A549 (cell line): ENCODE measurements at regions not wholly inside any gene's neighbourhood (a gene's known extent, or its start where the extent isn't known, plus 50 kb on each side); places are given as distances from the start of the nearest gene placed in this dataset.

Source experiments
- ATAC-seq, 2 experiments: fragments of 200-7000 bp in 1 of 2; fragments of >200 bp in 1 of 2; cut with Nextera tagmentation in 1 of 2; cut with Tn5 transposase in 1 of 2; 3 replicates each; pipeline versions ENCODE4 v1.8.0 to v1.9.1; 2018 to 2020; ENCODE audit warnings: mild to moderate bottlenecking in 1 of 2, moderate library complexity in 1 of 2
- CTCF ChIA-PET: fragments of 300-600 bp; sonication (Branson Sonifier 250); formaldehyde crosslinking; extraction: SDS; loops from one replicate; lab custom pipeline; 2021; ENCODE audit warnings: antibody characterized with exemption, inconsistent platforms; lab: Yijun Ruan, JAX
- POLR2A ChIA-PET: fragments of 350-600 bp; formaldehyde crosslinking; extraction: SDS; loops from one replicate; lab custom pipeline; 2021; ENCODE audit warnings: antibody characterized with exemption, inconsistent platforms; lab: Yijun Ruan, JAX
- DNase-seq, 2 experiments: peaks; one replicate each; pipeline versions ENCODE4 v3.0.0 to v3.0.0-alpha.2; 2011 to 2016; ENCODE audit warnings: low read depth in 1 of 2, low spot score in 1 of 2
- FAIRE-seq: peaks from 2 replicates; lab custom pipeline; 2011; peaks lifted over from hg19 to GRCh38; lab: Jason Lieb, UNC
- H3K27ac ChIP-seq, 2 experiments: fragments of >200 bp; sonication (Bioruptor Twin); formaldehyde crosslinking; 3 replicates each; pipeline ENCODE4 v1.5.1; 2016 to 2017
- H3K4me1 ChIP-seq: fragments of >200 bp; sonication (Bioruptor Twin); formaldehyde crosslinking; 3 replicates; pipeline ENCODE4 v1.6.1; 2016
- H3K4me2 ChIP-seq: fragments of >200 bp; sonication (Bioruptor Twin); formaldehyde crosslinking; 3 replicates; pipeline ENCODE4 v1.6.1; 2016
- H3K4me3 ChIP-seq: fragments of >200 bp; sonication (Bioruptor Twin); formaldehyde crosslinking; 3 replicates; pipeline ENCODE4 v1.5.1; 2016
- H3K9me3 ChIP-seq: fragments of >200 bp; sonication (Bioruptor Twin); formaldehyde crosslinking; 3 replicates; pipeline ENCODE4 v1.6.1; 2016
- ATOH8 ChIP-seq: fragments of 250-450 bp; sonication (Bioruptor Pico); IDR thresholded peaks from 2 replicates; pipeline ENCODE4 v1.5.0; 2020; ENCODE audit warnings: low read depth, mild to moderate bottlenecking, moderate library complexity
- BHLHE40 ChIP-seq: IDR thresholded peaks from 2 replicates; pipeline ENCODE4 v1.6.1; 2012; ENCODE audit warnings: low read depth, low read length, inconsistent platforms
- CEBPB ChIP-seq, 2 experiments: fragments of >200 bp in 1 of 2; sonication (Bioruptor Twin) in 1 of 2; formaldehyde crosslinking in 1 of 2; IDR thresholded peaks; 2 replicates each; pipeline ENCODE4 v1.6.1; 2012 to 2016
- CHD2 ChIP-seq: fragments of 150-350 bp; IDR thresholded peaks from 2 replicates; pipeline ENCODE4 v1.6.1; 2014; ENCODE audit warnings: low read length; ENCODE audit not compliant: partially characterized antibody
- CHD4 ChIP-seq: fragments of 200-600 bp; sonication (generic); IDR thresholded peaks from 2 replicates; pipeline ENCODE4 v1.6.1; 2016; ENCODE audit warnings: antibody characterized with exemption, mild to moderate bottlenecking, borderline replicate concordance
- EHF ChIP-seq: fragments of 250-450 bp; sonication (Bioruptor Pico); IDR thresholded peaks from 2 replicates; pipeline ENCODE4 v1.5.0; 2020; ENCODE audit warnings: mild to moderate bottlenecking
- EHMT2 ChIP-seq: fragments of 200-600 bp; sonication (generic); IDR thresholded peaks from 2 replicates; pipeline ENCODE4 v1.6.1; 2016; ENCODE audit warnings: antibody characterized with exemption, low read depth, mild to moderate bottlenecking, moderate library complexity
- ELK1 ChIP-seq: fragments of 150-350 bp; IDR thresholded peaks from 2 replicates; pipeline ENCODE4 v1.6.1; 2014; ENCODE audit warnings: low read depth, mild to moderate bottlenecking, low read length
- ESRRA ChIP-seq: fragments of 150-350 bp; IDR thresholded peaks from 2 replicates; pipeline ENCODE4 v1.6.1; 2014; ENCODE audit warnings: mild to moderate bottlenecking, low read length, borderline replicate concordance
- HEYL ChIP-seq: fragments of 250-450 bp; sonication (Bioruptor Pico); IDR thresholded peaks from 2 replicates; pipeline ENCODE4 v1.8.0; 2021; ENCODE audit warnings: mild to moderate bottlenecking, moderate library complexity
- HOXA7 ChIP-seq: fragments of 250-450 bp; sonication (Bioruptor Pico); IDR thresholded peaks from 2 replicates; pipeline ENCODE4 v1.5.0; 2020; ENCODE audit warnings: mild to moderate bottlenecking, moderate library complexity
- JUNB ChIP-seq: fragments of >200 bp; sonication (Bioruptor Twin); formaldehyde crosslinking; IDR thresholded peaks from 2 replicates; pipeline ENCODE4 v1.6.1; 2016
- KDM1A ChIP-seq: fragments of 200-600 bp; sonication (generic); IDR thresholded peaks from 2 replicates; pipeline ENCODE4 v1.6.1; 2016; ENCODE audit warnings: low read depth, mild to moderate bottlenecking
- MAZ ChIP-seq: fragments of 150-350 bp; IDR thresholded peaks from 2 replicates; pipeline ENCODE4 v1.6.1; 2014; ENCODE audit warnings: antibody characterized with exemption, low read depth, low read length, borderline replicate concordance
- NFE2L2 ChIP-seq: fragments of 150-350 bp; conservative IDR thresholded peaks from 2 replicates; pipeline ENCODE4 v1.6.1; 2014; ENCODE audit warnings: low read length
- PBX3 ChIP-seq: IDR thresholded peaks from 2 replicates; pipeline ENCODE4 v1.6.1; 2012
- PHF8 ChIP-seq: fragments of 200-600 bp; sonication (generic); IDR thresholded peaks from 2 replicates; pipeline ENCODE4 v1.6.1; 2016; ENCODE audit warnings: low read depth, mild to moderate bottlenecking, antibody characterized with exemption, moderate library complexity, borderline replicate concordance
- POLR2A ChIP-seq: IDR thresholded peaks from 2 replicates; pipeline ENCODE4 v1.6.1; 2012; ENCODE audit warnings: mild to moderate bottlenecking, low read length
- POLR2AphosphoS2 ChIP-seq: conservative IDR thresholded peaks from 2 replicates; pipeline ENCODE4 v1.6.1; 2012; ENCODE audit warnings: low read length, improper control_type of control experiment, inconsistent platforms
- RAD21 ChIP-seq, 2 experiments: fragments of >200 bp in 1 of 2; sonication (Bioruptor Twin) in 1 of 2; formaldehyde crosslinking in 1 of 2; IDR thresholded peaks in 1 of 2; conservative IDR thresholded peaks in 1 of 2; 2 replicates in 1 of 2; 3 replicates in 1 of 2; pipeline ENCODE4 v1.6.1; 2012 to 2018; ENCODE audit warnings: inconsistent platforms in 1 of 2
- RARB ChIP-seq: fragments of 250-450 bp; sonication (Bioruptor Pico); IDR thresholded peaks from 2 replicates; pipeline ENCODE4 v1.8.0; 2021; ENCODE audit warnings: mild to moderate bottlenecking, moderate library complexity
- RNF2 ChIP-seq: fragments of 200-600 bp; sonication (generic); IDR thresholded peaks from 2 replicates; pipeline ENCODE4 v1.6.1; 2016; ENCODE audit warnings: low read depth, mild to moderate bottlenecking, antibody characterized with exemption, moderate library complexity, borderline replicate concordance
- TFCP2L1 ChIP-seq: fragments of 250-450 bp; sonication (Bioruptor Pico); IDR thresholded peaks from 2 replicates; pipeline ENCODE4 v1.5.0; 2021; ENCODE audit warnings: mild to moderate bottlenecking
- ZFP36 ChIP-seq: fragments of 450-650 bp; IDR thresholded peaks from 2 replicates; pipeline ENCODE4 v1.6.1; 2014; ENCODE audit warnings: borderline replicate concordance; ENCODE audit not compliant: partially characterized antibody
- ZNF302 ChIP-seq: fragments of 250-450 bp; sonication (Bioruptor Pico); IDR thresholded peaks from 2 replicates; pipeline ENCODE4 v1.9.0; 2021; ENCODE audit warnings: inconsistent platforms, mild to moderate bottlenecking, moderate library complexity
- WGBS: methylation state at CpG from one replicate; pipeline ENCODE4 v1.1.6; 2017; ENCODE audit errors: missing lambda C conversion rate; 5-methylcytosine and 5-hydroxymethylcytosine counted together
- TF ChIP-seq, protein P1 (sequence below): fragments of >200 bp; sonication (Bioruptor Twin); formaldehyde crosslinking; IDR thresholded peaks from 3 replicates; pipeline ENCODE4 v1.6.1; 2016
- TF ChIP-seq, protein P2 (sequence below): IDR thresholded peaks from 2 replicates; pipeline ENCODE4 v1.6.1; 2012; ENCODE audit warnings: low read depth, borderline replicate concordance
- TF ChIP-seq, protein P3 (sequence below): fragments of 450-650 bp; IDR thresholded peaks from 2 replicates; pipeline ENCODE4 v1.6.1; 2014; ENCODE audit warnings: antibody characterized with exemption

- Histone ChIP-seq H3K27ac (no peak overlapping the region), H3K4me2 (no peak overlapping the region), H3K9me3 (no peaks in the 10 kb centered on the region), H3K4me3 (no peak overlapping the region), H3K4me1 (no peaks in the 10 kb centered on the region)
- CTCF ChIA-PET: no interaction called here
- ATAC-seq (no peak), FAIRE-seq (no peak), DNase-seq (no peak)
- POLR2A ChIA-PET: no interaction called here
- TF ChIP-seq, protein P1, sequence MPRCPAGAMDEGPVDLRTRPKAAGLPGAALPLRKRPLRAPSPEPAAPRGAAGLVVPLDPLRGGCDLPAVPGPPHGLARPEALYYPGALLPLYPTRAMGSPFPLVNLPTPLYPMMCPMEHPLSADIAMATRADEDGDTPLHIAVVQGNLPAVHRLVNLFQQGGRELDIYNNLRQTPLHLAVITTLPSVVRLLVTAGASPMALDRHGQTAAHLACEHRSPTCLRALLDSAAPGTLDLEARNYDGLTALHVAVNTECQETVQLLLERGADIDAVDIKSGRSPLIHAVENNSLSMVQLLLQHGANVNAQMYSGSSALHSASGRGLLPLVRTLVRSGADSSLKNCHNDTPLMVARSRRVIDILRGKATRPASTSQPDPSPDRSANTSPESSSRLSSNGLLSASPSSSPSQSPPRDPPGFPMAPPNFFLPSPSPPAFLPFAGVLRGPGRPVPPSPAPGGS: no peak
- TF ChIP-seq POLR2AphosphoS2: no peak
- no peak for TF ChIP-seq ATOH8 (CRISPR knock-in tag)
- TF ChIP-seq MAZ: no peak
- TF ChIP-seq TFCP2L1 (CRISPR knock-in tag): no peak
- no peak for TF ChIP-seq CHD4
- no peak for TF ChIP-seq BHLHE40
- no peak for TF ChIP-seq KDM1A
- no peak for TF ChIP-seq HEYL (CRISPR knock-in tag)
- TF ChIP-seq RARB: no peak
- TF ChIP-seq, protein P2, sequence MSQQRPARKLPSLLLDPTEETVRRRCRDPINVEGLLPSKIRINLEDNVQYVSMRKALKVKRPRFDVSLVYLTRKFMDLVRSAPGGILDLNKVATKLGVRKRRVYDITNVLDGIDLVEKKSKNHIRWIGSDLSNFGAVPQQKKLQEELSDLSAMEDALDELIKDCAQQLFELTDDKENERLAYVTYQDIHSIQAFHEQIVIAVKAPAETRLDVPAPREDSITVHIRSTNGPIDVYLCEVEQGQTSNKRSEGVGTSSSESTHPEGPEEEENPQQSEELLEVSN: no peak
- TF ChIP-seq ZNF302 (CRISPR knock-in tag): no peak
- TF ChIP-seq HOXA7 (CRISPR knock-in tag): no peak
- TF ChIP-seq CHD2: no peak
- WGBS: 3% methylated on average over 5 of the region's 5 CpGs
Measured at GRCh38 chr4:22217480-22217879, 268.9 kb upstream of the KCNIP4 start.

DNA sequence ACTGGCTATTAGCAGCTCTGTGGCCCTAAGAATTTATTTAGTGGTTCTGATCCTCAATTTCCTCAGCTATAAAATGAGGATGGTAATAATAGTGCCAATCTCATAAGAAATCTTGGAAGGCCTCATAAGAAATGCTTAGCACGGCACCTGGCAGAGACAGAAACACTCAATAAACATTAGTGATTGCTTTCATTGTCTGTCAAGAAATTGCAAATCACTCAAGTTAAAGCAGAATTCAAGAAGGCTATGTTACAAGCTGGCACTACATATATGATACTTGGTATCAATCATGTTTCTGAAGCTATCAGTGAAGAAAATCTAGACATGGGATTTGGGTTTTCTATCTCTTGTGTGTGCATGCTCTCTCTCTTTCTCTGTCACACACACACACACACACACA, 267.7 kb upstream of the KCNIP4 start:
- FAIRE-seq: no peak
- CTCF ChIA-PET: no interaction called here
- Histone ChIP-seq H3K27ac (no peak overlapping the region), H3K4me3 (no peak overlapping the region), H3K4me2 (no peak overlapping the region), H3K9me3 (no peaks in the 10 kb centered on the region), H3K4me1 (no peaks in the 10 kb centered on the region)
- WGBS: 0% methylated on average over 1 of the region's 1 CpG
- TF ChIP-seq, protein P3, sequence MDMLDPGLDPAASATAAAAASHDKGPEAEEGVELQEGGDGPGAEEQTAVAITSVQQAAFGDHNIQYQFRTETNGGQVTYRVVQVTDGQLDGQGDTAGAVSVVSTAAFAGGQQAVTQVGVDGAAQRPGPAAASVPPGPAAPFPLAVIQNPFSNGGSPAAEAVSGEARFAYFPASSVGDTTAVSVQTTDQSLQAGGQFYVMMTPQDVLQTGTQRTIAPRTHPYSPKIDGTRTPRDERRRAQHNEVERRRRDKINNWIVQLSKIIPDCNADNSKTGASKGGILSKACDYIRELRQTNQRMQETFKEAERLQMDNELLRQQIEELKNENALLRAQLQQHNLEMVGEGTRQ: no peak
- TF ChIP-seq NFE2L2: no peak
- TF ChIP-seq RAD21 (conservative IDR thresholded peaks at IDR 0.05 in 1 of 2, IDR thresholded peaks at IDR 0.05 in 1 of 2): no peak
- TF ChIP-seq, protein P1: no peak
- no peak for TF ChIP-seq PHF8
- no peak for TF ChIP-seq TFCP2L1 (CRISPR knock-in tag)
- no peak for TF ChIP-seq ELK1
- no peak for TF ChIP-seq ESRRA
- TF ChIP-seq EHMT2: no peak
- TF ChIP-seq PBX3: no peak
- no peak for TF ChIP-seq POLR2A
- no peak for TF ChIP-seq ZFP36
- no peak for TF ChIP-seq CEBPB (IDR thresholded peaks at IDR 0.05)
- TF ChIP-seq JUNB: no peak
- TF ChIP-seq HOXA7 (CRISPR knock-in tag): no peak
- TF ChIP-seq EHF (CRISPR knock-in tag): no peak
- no peak for TF ChIP-seq RNF2
- no peak for TF ChIP-seq POLR2AphosphoS2
- POLR2A ChIA-PET: no interaction called here
- ATAC-seq: no peak
- no peak for DNase-seq
